ENCODE measurements at regions not wholly inside any gene's neighbourhood (a gene's known extent, or its start where the extent isn't known, plus 50 kb on each side); places are given as distances from the start of the nearest gene placed in this dataset.

DNA sequence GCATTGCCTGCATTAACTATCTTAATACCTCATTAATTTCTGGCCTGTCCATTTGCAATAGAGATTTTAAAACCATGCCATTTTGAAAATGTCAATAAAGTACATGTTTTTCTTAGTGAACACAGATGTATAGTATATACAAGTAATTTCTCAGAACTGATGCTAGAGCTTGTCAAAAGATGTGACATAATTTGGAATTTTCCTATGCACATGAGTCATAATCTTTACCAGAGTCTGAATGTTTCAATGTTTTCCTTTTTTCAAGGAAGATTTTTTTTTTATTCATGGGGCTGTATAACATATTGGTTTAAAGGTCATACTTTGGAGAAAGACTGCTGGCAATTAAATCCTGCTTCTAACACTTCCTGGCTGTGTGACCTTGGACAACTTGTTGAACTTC, 1347.5 kb upstream of the ADGRB3 start:
- TF ChIP-seq, protein P1, sequence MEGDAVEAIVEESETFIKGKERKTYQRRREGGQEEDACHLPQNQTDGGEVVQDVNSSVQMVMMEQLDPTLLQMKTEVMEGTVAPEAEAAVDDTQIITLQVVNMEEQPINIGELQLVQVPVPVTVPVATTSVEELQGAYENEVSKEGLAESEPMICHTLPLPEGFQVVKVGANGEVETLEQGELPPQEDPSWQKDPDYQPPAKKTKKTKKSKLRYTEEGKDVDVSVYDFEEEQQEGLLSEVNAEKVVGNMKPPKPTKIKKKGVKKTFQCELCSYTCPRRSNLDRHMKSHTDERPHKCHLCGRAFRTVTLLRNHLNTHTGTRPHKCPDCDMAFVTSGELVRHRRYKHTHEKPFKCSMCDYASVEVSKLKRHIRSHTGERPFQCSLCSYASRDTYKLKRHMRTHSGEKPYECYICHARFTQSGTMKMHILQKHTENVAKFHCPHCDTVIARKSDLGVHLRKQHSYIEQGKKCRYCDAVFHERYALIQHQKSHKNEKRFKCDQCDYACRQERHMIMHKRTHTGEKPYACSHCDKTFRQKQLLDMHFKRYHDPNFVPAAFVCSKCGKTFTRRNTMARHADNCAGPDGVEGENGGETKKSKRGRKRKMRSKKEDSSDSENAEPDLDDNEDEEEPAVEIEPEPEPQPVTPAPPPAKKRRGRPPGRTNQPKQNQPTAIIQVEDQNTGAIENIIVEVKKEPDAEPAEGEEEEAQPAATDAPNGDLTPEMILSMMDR (IDR thresholded peaks at IDR 0.05; ENCODE audit: insufficient read depth, missing control alignments) = no peak
- DNase-seq (ENCODE audit: insufficient read length, low spot score) (no peak), FAIRE-seq (no peak)

DNA sequence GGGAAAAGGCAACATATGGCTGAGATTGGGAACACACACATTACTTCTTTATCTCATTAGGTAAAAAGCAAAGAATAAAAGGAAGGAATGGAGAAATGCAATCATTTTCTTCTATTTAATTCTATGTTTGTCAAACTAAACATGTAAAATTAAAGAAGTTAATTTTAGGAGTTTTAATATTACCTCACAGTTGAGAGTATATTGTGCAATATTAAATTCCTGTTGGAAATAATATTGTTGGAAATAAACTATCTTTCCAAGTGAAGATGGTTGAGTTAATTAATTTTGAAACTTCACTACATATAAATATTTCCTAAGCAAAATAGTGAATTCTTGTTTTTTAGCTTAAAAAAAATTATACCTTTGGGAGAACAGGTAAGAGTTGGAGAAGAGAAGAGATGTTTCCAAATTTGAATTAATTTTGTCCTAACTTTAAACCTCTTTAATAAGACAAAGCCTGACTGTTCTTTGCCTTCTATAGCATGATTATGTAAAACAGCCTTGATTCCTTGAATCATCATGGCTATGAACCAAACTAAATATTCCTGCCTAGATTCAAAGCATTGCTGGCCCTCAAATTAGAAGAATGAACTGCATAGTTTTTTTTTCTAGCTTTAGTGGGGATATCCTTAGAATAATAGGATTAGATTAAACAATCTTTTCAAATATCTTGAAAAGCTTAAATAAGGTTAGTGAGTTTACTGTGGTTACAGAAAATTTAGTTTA, 1349.1 kb upstream of the ADGRB3 start:
- FAIRE-seq (no peak), DNase-seq (ENCODE audit: insufficient read length, low spot score) (no peak)
- TF ChIP-seq, protein P1 (IDR thresholded peaks at IDR 0.05; ENCODE audit: insufficient read depth, missing control alignments) = no peak

GRCh38 chr6:67277312-67277711, 1357.8 kb upstream of the ADGRB3 start:
- FAIRE-seq = no peak
- no peak for DNase-seq (ENCODE audit: insufficient read length, low spot score)
- TF ChIP-seq, protein P1 (IDR thresholded peaks at IDR 0.05; ENCODE audit: insufficient read depth, missing control alignments) = no peak

- TF ChIP-seq, protein P1 (IDR thresholded peaks at IDR 0.05; ENCODE audit: insufficient read depth, missing control alignments) = no peak
- no peak for DNase-seq (ENCODE audit: insufficient read length, low spot score)
- FAIRE-seq = no peak
These were observed 1368.8 kb upstream of the ADGRB3 start for GRCh38 chr6:67265996-67266921.

DNA sequence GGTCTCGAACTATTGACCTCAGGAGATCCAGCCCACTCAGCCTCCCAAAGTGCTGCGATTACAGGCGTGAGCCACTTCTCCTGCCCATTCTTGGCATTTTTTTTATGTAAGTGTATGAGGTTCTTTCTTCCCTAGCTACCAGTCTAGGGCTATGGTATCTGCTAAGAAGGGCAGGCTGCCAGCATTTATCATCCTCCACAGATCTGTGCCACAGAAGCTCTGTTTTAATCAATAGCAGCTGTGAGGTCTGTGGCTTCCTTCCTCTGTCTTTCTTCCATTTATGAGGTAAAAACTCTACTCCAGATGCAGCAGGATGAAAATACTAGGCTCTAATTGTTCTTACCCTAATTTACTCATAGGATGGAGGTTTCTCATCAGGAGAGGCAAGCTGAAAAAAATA, 1382.4 kb upstream of the ADGRB3 start:
- TF ChIP-seq, protein P1 (IDR thresholded peaks at IDR 0.05; ENCODE audit: insufficient read depth, missing control alignments) = no peak
- FAIRE-seq (no peak), DNase-seq (ENCODE audit: insufficient read length, low spot score) (no peak)

DNA sequence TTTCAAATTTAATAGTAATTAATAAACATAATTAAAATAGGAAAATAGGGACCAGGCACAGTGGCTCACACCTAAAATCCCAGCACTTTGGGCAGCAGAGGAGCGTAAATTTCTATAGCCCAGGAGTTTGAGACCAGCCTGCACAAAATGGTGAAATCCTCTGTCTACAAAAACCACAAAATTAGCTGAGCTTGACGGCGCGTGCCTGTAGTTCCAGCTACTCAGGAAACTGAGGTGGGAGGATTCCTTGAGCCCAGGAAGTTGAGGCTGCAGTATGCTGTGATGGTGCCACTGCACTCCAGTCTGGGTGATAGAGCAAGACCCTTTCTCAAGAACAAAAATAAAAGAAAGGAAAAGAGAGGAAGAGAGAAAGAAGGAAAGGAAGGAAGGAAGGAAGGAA, 1387.0 kb upstream of the ADGRB3 start:
- TF ChIP-seq, protein P1 (IDR thresholded peaks at IDR 0.05; ENCODE audit: insufficient read depth, missing control alignments) = no peak
- no peak for FAIRE-seq
- no peak for DNase-seq (ENCODE audit: insufficient read length, low spot score)
